GM12878 (cell line): ENCODE measurements at regions not wholly inside any gene's neighbourhood (a gene's known extent, or its start where the extent isn't known, plus 50 kb on each side); places are given as distances from the start of the nearest gene placed in this dataset.
A peak's percentile ranks its signal among the peaks of the same experiment; 100 is the strongest.

ENCODE experiments used
- ATAC-seq: fragments of 200-7000 bp; cut with Tn5 transposase; 3 replicates; pipeline ENCODE4 v1.9.1; 2020; ENCODE audit warnings: mild to moderate bottlenecking, moderate library complexity
- BruUV-seq: library from RNA; stranded (reverse); fragments of 400-500 nt; replicated peaks from 2 replicates; lab custom pipeline; 2021; lab: Mats Ljungman, UMichigan
- CTCF ChIA-PET: fragments of 300-600 bp; sonication (Branson Sonifier 250); formaldehyde crosslinking; extraction: SDS; loops from one replicate; lab custom pipeline; 2021; ENCODE audit warnings: inconsistent platforms; lab: Yijun Ruan, JAX
- POLR2A ChIA-PET: fragments of 350-600 bp; formaldehyde crosslinking; extraction: SDS; loops from one replicate; lab custom pipeline; 2021; ENCODE audit warnings: inconsistent platforms; lab: Charles Lee
- RAD21 ChIA-PET: fragments of 300-600 bp; sonication (Branson Sonifier 250); formaldehyde crosslinking; loops from one replicate; lab custom pipeline; 2023; ENCODE audit warnings: antibody characterized with exemption; ENCODE audit not compliant: unreplicated experiment; lab: Charles Lee
- SMC1A ChIA-PET: fragments of 300-600 bp; sonication (Branson Sonifier 250); formaldehyde crosslinking; loops from one replicate; lab custom pipeline; 2023; ENCODE audit not compliant: unreplicated experiment, uncharacterized antibody; lab: Charles Lee
- DNase-seq: peaks from one replicate; pipeline ENCODE4 v3.0.0-alpha.2; 2011; ENCODE audit warnings: low read depth, low spot score
- FAIRE-seq: peaks from 3 replicates; lab custom pipeline; 2011; peaks lifted over from hg19 to GRCh38; lab: Jason Lieb, UNC
- H2AFZ ChIP-seq: 2 replicates; pipeline ENCODE4 v1.6.0; 2011; ENCODE audit warnings: low read depth, low read length, control low read depth; ENCODE audit not compliant: control insufficient read depth
- H3K27ac ChIP-seq: 2 replicates; pipeline ENCODE4 v1.5.1; 2011; ENCODE audit warnings: control low read depth; ENCODE audit not compliant: control insufficient read depth, insufficient read depth
- H3K27me3 ChIP-seq, 2 experiments: replicated peaks in 1 of 2; 2 replicates each; pipeline versions ENCODE4 v1.6.0 to v1.6.1; 2011; ENCODE audit warnings: low read length in 1 of 2; ENCODE audit not compliant: control insufficient read depth in 2 of 2, insufficient read depth in 2 of 2
- H3K36me3 ChIP-seq, 2 experiments: 2 replicates each; pipeline ENCODE4 v1.5.1; 2011; ENCODE audit warnings: low read length in 1 of 2; ENCODE audit not compliant: control insufficient read depth in 2 of 2, insufficient read depth in 2 of 2
- H3K4me1 ChIP-seq: 2 replicates; pipeline ENCODE4 v1.6.1; 2011; ENCODE audit warnings: mild to moderate bottlenecking, low read length, moderate library complexity, mixed read lengths; ENCODE audit not compliant: control insufficient read depth, insufficient read depth
- H3K4me2 ChIP-seq: 2 replicates; pipeline ENCODE4 v1.6.0; 2011; ENCODE audit warnings: control low read depth; ENCODE audit not compliant: control insufficient read depth, insufficient read depth
- H3K4me3 ChIP-seq: fragments of 200-600 bp; sonication (generic); 2 replicates; pipeline ENCODE4 v1.5.1; 2016
- H3K79me2 ChIP-seq: 2 replicates; pipeline ENCODE4 v1.6.0; 2011; ENCODE audit warnings: low read length; ENCODE audit not compliant: control insufficient read depth, insufficient read depth
- H3K9ac ChIP-seq: 2 replicates; pipeline ENCODE4 v1.8.0; 2011; ENCODE audit warnings: low read length, control low read depth, mixed read lengths; ENCODE audit not compliant: control insufficient read depth, insufficient read depth
- H3K9me3 ChIP-seq: replicated peaks from 3 replicates; pipeline ENCODE4 v1.5.1; 2011; ENCODE audit warnings: mild to moderate bottlenecking, low read length; ENCODE audit not compliant: control insufficient read depth, insufficient read depth
- H4K20me1 ChIP-seq: 2 replicates; pipeline ENCODE4 v1.6.0; 2011; ENCODE audit not compliant: control insufficient read depth, insufficient read depth
- EED ChIP-seq: sonication (generic); IDR thresholded peaks from 2 replicates; pipeline ENCODE4 v1.6.1; 2016; ENCODE audit warnings: antibody characterized with exemption, low read depth
- IKZF1 ChIP-seq: fragments of 450-650 bp; conservative IDR thresholded peaks from 2 replicates; pipeline ENCODE4 v1.6.1; 2017; ENCODE audit warnings: antibody characterized with exemption, mild to moderate bottlenecking
- IKZF2 ChIP-seq, 2 experiments: fragments of 450-650 bp; IDR thresholded peaks; 2 replicates each; pipeline ENCODE4 v1.6.1; 2017; ENCODE audit warnings: mild to moderate bottlenecking in 2 of 2, moderate library complexity in 2 of 2
- JUNB ChIP-seq: IDR thresholded peaks from 2 replicates; pipeline ENCODE4 v1.6.1; 2016; ENCODE audit warnings: antibody characterized with exemption, mild to moderate bottlenecking
- JUND ChIP-seq: IDR thresholded peaks from 2 replicates; pipeline ENCODE4 v1.6.1; 2012; ENCODE audit warnings: low read depth, mild to moderate bottlenecking, low read length, improper control_type of control experiment, moderate library complexity
- MTA2 ChIP-seq: fragments of 450-650 bp; IDR thresholded peaks from 2 replicates; pipeline ENCODE4 v1.6.1; 2016; ENCODE audit warnings: low read depth, mild to moderate bottlenecking, moderate library complexity
- POU2F2 ChIP-seq: IDR thresholded peaks from 3 replicates; pipeline ENCODE4 v1.6.1; 2011; ENCODE audit warnings: low read depth, mild to moderate bottlenecking, low read length, borderline replicate concordance
- RAD21 ChIP-seq: IDR thresholded peaks from 2 replicates; pipeline ENCODE4 v1.6.1; 2011; ENCODE audit warnings: mild to moderate bottlenecking, low read depth, low read length, moderate library complexity; ENCODE audit not compliant: insufficient read depth
- RUNX3 ChIP-seq: IDR thresholded peaks from 2 replicates; pipeline ENCODE4 v1.6.1; 2012; ENCODE audit warnings: low read length, inconsistent platforms
- SMC3 ChIP-seq: IDR thresholded peaks from 2 replicates; pipeline ENCODE4 v1.6.1; 2011; ENCODE audit warnings: low read length, improper control_type of control experiment, borderline replicate concordance
- STAT3 ChIP-seq: IDR thresholded peaks from 2 replicates; pipeline ENCODE4 v1.6.1; 2011; ENCODE audit warnings: low read depth, low read length, improper control_type of control experiment
- ZNF274 ChIP-seq: IDR thresholded peaks from one replicate; pipeline ENCODE4 v1.8.0; 2011; ENCODE audit not compliant: insufficient read length, insufficient read depth
- WGBS: methylation state at CpG from one replicate; pipeline ENCODE4 v1.1.6; 2016; ENCODE audit warnings: low lambda C conversion rate; ENCODE audit not compliant: insufficient replicate concordance, insufficient coverage; ENCODE audit errors: missing lambda C conversion rate; 5-methylcytosine and 5-hydroxymethylcytosine counted together
- in situ Hi-C: fragments of 300-500 bp; cut with MboI; formaldehyde crosslinking; loops from 9 replicates; pipeline ENCODE4 v1.14.3; 2018; ENCODE audit warnings: mixed read lengths
- intact Hi-C: fragments of 100-400 bp; cut with micrococcal nuclease; formaldehyde crosslinking; loops from one replicate; pipeline ENCODE4 v1.14.2; 2022; ENCODE audit not compliant: unreplicated experiment
- TF ChIP-seq, protein P1 (sequence below): IDR thresholded peaks from 2 replicates; pipeline ENCODE4 v1.6.1; 2012; ENCODE audit warnings: low read length, inconsistent platforms

DNA sequence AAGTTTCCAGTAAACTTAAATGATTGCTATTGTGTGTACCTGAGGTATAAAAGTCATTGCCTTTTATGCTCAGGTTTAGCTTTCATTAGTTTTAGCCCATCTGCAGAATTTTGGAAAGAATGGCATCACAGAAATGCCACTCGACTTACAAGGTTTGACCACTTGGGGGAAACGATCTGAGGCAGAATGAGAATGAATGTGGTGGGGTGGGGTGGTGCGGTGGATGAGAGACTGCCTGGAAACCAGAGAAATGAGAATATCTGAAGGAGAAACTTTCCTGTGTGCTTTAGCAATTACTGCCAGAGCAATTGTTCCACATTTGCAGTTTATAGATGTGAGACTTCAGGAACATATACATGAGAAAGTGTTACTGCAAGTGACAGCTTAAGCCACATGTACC is 225.4 kb upstream of the PDE3A start:
- BruUV-seq, result no TSS peak
- Histone ChIP-seq H4K20me1 (no peaks in the 10 kb centered on the region), H3K9ac (no peak overlapping the region), H3K4me2 (no peak overlapping the region), H3K27me3 (no peaks in the 10 kb centered on the region), H3K36me3 (no peaks in the 10 kb centered on the region), H3K4me3 (no peak overlapping the region), H3K4me1 (0 out of 2 replicates have a peak, but pooled peaks cover 2% of the 10 kb centered on the region), H3K9me3 (no peaks in the 10 kb centered on the region), H2AFZ (no peak overlapping the region), H3K27ac (no peak overlapping the region), H3K79me2 (no peaks in the 10 kb centered on the region)
- FAIRE-seq (no peak), DNase-seq (no peak), ATAC-seq (peak; percentile 75)
- WGBS, result 17% methylated on average over 3 of the region's 3 CpGs
- ChIA-PET POLR2A (no interaction called here), SMC1A (interaction anchor here (1.0 to 1.9 kb wide), 8 partner anchors 9 to 159 kb away, joined by 3 to 8 read pairs (median 4); no protein-coding TSS in a partner anchor), RAD21 (no interaction called here), CTCF (interaction anchor here (0.6 to 1.9 kb wide), 3 partner anchors 8 to 228 kb away, joined by 3 to 6 read pairs (median 3); no protein-coding TSS in a partner anchor)
- TF ChIP-seq RUNX3 (peak; percentile 80), JUNB (peak; percentile 16; the same call in 1 of the 2 replicates), EED (0 out of 2 replicates have a peak, but pooled peaks have one; percentile 37), JUND (no peak), STAT3 (no peak), SMC3 (peak; percentile 4; the same call in 1 of the 2 replicates), IKZF1 (peak; percentile 30; the same call in 1 of the 2 replicates), POU2F2 (no peak), MTA2 (0 out of 2 replicates have a peak, but pooled peaks have one; percentile 50), IKZF2 (IDR thresholded peaks at IDR 0.05) (peak; percentile 50 to 58; a peak in 2 of 4 replicates), RAD21 (0 out of 2 replicates have a peak, but pooled peaks have one; percentile 28), ZNF274 (no peak)
- TF ChIP-seq, protein P1, sequence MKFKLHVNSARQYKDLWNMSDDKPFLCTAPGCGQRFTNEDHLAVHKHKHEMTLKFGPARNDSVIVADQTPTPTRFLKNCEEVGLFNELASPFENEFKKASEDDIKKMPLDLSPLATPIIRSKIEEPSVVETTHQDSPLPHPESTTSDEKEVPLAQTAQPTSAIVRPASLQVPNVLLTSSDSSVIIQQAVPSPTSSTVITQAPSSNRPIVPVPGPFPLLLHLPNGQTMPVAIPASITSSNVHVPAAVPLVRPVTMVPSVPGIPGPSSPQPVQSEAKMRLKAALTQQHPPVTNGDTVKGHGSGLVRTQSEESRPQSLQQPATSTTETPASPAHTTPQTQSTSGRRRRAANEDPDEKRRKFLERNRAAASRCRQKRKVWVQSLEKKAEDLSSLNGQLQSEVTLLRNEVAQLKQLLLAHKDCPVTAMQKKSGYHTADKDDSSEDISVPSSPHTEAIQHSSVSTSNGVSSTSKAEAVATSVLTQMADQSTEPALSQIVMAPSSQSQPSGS, result no peak
- intact Hi-C loops, result loop anchor here (5.0 kb wide), 2 partner anchors 69 to 226 kb away; no protein-coding TSS in a partner anchor
- in situ Hi-C loops, result no loop called here
